HG03039 (cell line): ENCODE measurements at regions not wholly inside any gene's neighbourhood (a gene's known extent, or its start where the extent isn't known, plus 50 kb on each side); places are given as distances from the start of the nearest gene placed in this dataset.

Experiments used
- ATAC-seq: cut with Tn5 transposase; IDR thresholded peaks from one replicate; pipeline ENCODE4 v1.9.1; 2021; ENCODE audit warnings: mild to moderate bottlenecking, moderate library complexity; ENCODE audit not compliant: unreplicated experiment

DNA sequence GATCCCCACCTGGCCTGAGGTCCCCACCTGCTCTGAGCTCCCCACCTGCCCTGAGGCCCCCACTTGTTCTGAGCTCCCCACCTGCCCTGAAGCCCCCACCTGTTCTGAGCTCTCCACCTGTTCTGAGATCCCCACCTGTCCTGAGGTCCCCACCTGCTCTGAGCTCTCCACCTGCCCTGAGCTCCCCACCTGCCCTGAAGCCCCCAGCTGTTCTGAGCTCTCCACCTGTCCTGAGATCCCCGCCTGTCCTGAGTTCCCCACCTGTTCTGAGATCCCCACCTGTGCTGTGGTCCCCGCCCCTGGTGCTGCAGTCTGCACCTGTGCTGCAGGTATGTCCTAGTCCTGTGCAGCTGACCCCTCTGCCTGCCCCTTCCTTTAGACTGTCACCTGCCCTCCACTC is 561.6 kb downstream of the TCERG1L start:
- no peak for ATAC-seq

GRCh38 chr10:130750441-130750840 is 561.1 kb downstream of the TCERG1L start:
- no peak for ATAC-seq

DNA sequence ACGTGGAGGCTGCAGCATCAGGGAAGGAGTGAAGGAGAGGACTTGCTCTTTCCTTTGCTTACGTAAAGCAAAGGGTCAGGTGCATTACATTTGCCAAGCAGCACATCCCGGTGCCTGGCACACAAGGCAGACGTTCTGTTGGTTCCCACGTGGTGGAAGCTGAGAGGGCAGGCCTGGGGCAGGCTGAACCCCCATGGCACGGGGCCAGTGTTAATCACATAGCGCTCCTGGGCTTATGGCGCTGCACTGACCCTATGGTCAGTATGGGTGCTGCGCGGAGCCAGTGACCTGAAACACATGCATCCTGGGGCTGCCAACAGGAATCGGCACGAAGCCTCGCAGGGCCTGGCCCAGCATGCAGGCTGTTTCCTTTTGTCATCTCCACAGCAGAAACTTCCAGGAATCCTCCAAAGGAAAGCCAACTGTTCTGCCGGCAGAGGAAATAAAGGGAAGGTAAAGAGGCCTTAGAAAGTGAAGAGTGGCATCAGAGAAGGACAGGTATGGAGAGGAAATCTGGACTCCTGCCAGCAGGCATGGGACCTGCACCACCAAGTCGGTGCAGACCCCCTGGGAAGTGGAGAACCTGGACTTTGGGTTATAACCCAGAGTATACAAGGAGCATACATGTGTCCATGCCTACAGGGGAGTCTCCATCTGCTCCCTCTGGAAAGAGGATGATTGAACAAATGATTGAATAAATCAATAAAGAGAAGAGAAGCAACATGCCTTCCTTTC is 560.2 kb downstream of the TCERG1L start:
- no peak for ATAC-seq

DNA sequence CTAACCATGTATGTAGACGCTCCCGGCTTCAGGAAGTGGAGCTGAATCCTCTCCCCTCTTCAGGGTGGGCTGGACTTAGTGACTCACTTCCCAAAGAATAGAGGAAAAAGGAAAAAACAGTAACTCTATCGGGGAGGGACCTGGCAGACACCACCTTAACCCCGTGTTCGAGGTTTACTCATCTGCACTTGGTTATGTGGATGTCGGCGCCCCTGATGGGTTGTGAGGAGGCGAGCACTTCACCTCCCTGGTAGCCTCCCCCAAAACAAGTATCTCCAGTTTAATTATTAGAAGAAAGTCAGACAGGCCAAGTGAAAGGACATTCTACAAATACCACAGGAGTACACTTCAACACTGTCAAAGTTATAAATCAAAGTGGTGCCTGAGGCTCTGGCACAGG is 559.7 kb downstream of the TCERG1L start:
- no peak for ATAC-seq

DNA sequence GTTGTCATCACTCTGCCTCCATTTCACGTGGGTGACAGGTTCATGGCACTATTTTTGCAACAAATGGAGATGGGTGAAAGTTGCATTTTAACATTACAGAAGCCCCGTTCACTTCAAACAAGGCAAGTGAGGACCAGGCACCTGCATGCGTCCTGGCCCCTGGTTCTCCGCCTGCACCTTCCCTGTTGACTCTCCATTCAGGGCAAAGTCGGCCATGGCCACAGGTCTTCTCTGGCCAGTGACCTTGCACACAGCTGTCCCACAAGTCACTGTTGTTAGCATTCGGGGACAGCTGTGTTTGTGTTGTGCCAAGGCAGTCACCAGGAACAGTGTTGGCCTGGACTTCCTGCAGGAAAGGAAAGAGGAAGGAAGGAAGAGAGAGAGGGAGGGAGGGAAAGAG is 554.9 kb downstream of the TCERG1L start:
- ATAC-seq, result no peak

GRCh38 chr10:130757271-130757670 is 554.2 kb downstream of the TCERG1L start:
- ATAC-seq, result no peak

DNA sequence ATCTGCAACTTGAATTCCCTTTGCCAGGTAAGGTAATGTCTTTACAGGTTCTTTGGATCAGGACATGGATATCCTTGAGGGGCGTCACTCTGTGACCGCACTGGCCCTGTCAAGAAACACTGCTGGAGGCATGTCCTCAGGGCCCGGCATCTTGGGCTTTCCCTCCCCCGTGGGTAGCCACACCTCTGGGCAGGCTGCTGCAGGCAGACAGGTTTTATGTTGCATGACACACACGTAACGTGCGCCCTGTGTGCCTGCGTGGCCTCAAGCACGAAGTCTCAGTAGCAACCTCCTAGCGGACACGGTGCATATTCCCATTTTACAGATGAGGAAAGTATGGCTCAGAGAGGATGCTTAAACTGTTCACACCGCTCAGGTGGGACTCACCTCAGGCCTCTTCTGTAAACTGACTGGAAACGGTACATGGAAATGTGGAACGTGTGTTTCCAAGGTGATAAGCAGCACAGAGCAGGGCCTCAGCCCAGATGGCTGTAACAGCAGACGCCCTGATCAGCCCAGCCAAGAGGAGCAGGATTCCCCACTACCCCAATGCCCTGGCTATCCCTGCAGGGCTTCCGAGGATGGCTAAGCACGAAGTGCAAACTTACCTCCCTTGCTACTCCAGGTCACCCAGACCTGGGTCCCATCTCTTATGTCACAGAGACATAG is 553.6 kb downstream of the TCERG1L start:
- ATAC-seq, result no peak

GRCh38 chr10:130758529-130758928 is 553.0 kb downstream of the TCERG1L start:
- ATAC-seq, result no peak

GRCh38 chr10:130761032-130761575 is 550.4 kb downstream of the TCERG1L start:
- no peak for ATAC-seq

DNA sequence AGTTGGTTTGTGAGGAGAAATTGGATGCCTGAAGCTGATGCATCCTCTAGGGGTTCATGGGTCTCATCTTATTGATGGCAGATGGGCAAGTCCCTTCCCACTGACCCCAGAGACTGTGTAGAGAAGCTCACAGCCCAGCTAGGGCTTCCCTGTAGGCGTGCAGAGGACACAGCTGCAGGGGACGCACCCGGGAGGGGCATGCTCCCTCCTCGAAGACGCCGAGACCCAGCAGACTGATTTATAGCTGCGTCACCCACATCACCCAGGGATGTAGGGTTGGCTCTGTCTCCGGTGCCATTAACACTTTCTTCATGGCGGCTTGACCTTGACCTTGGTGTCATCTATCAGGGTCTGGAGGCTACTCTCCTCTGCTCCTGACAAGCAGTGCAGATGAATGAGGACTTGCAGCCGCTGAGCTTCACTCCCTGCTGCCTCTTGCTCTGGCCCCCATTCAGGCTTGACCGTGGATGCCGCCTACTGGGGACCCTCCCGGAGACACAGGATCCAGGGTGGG is 549.7 kb downstream of the TCERG1L start:
- no peak for ATAC-seq

GRCh38 chr10:130762491-130762890 is 549.0 kb downstream of the TCERG1L start:
- no peak for ATAC-seq

DNA sequence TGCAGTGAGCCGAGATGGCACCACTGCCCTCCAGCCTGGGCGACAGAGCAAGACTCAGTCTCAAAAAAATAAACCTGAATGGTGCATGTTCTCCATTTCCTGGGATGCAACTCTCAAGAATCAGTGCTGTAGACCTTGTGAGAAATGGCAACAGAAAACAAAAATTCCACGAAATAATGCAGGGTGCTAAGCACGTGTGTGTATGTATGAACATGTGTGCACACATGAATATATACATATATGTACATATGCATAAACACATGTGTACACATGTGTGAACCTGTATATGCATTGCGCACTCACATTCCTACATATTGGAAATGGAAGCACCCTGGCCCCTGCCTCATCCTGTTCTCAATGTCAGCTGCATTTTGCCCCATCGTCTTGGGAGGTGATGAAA is 548.5 kb downstream of the TCERG1L start:
- no peak for ATAC-seq

- ATAC-seq, result no peak
Measured at GRCh38 chr10:130763491-130763890, 548.0 kb downstream of the TCERG1L start.

DNA sequence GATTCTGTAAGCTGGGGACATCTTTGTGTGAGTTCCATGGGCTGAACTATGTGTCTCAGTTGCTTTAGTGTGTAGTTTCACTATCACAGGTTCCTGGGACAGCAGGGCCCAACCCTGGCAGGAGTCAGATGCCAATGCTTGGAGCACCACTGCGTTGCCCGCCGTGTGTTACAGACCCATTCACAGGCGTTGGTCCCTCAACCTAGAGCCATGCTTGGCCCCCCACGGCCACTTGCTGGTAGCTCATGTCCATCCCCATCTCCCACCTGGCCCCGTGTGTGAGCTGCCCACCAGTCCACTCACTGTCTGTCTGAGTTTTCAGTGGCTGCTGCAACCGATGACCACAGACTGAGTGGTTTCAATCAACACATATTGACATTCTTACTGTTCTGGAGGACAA is 546.9 kb downstream of the TCERG1L start:
- no peak for ATAC-seq

DNA sequence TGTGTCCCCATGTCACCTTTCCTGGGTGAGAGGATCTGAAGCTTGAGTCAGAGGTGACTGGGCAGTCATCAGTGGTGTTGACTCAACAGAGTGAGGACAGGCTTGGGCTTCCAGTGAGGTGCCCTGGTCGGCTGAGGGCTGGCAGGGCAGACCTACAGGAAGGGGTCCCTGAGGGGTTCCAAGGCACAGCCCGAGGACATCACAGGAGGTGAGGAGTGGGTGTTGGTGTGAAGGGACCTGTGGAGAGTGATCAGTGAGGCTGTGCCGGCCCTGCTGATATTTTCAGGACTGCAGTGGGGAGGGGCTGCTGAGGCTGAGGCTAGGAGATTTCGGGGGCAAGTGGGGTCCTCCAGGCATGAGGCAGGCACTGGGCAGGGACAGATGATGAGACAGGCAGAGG is 545.5 kb downstream of the TCERG1L start:
- ATAC-seq, result no peak

DNA sequence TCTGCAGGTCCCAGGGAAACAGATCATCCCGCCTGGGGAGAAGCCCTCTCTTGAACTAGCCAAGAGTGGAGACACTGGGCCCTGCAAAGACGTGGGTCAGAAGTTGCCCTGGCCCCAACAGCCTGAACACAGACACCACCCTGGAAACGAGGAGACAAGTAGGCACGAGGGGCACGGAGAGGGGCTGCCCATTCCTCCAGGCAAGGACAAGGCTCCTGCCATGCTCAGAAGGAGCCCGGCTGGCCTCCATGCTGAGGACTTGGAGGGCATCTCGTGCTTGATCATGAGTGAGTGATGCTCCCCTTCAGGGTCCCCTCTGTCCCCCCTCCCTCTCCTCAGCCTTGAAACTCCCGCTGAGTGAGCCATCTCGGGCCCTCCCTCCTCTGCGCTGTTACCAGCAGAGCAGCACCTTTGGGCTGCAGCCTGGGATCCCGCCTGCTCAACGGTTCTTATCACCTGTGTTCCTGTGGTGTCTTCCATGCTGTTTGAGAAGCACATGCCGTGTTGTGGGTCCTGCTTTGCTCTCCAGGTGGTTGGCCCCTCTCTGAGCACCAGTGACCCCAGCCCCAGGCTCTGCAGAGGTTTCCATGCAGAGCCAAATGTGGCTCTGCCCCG is 544.3 kb downstream of the TCERG1L start:
- ATAC-seq, result no peak

DNA sequence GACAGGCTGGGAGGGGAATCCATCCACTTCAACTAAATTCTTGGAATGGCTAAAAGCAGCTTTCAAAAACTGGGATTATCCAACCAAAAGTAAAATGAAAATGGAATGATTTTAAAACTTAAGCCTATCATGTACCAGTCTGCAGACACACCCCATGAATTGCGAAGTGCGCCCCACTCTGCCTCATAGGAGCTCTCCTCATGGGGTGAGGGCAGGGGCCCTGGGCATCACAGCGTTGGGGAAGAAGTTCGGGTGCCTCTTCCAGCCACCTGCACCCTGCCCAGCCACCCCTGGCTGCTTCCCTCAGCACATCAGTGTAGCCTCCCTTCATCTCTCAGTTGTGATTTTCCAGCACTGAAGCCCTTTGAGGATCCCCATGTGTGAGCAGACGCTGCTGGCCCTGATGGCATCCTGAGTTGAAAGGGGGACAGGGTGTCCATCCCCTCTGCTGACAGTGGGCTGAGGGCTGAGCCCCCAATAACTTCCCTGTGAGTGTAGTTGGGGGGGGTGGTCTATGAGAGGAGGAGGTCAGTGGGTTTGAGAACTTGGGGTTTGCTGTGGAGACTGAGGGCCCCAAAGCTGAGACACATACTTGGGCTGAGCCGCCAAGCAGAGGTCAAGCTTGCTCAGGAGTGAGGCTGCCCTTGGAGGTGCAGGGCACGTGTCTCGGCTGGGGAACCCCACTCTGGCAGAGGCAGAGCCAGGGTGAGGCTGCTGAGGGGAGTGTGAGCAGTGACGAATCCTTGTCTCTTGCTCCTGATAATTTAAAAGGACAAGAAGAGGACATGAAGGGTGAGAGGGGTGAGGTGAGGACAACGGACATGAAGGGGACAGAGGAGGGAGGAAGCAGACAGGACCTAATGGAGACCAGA is 542.1 kb downstream of the TCERG1L start:
- no peak for ATAC-seq

DNA sequence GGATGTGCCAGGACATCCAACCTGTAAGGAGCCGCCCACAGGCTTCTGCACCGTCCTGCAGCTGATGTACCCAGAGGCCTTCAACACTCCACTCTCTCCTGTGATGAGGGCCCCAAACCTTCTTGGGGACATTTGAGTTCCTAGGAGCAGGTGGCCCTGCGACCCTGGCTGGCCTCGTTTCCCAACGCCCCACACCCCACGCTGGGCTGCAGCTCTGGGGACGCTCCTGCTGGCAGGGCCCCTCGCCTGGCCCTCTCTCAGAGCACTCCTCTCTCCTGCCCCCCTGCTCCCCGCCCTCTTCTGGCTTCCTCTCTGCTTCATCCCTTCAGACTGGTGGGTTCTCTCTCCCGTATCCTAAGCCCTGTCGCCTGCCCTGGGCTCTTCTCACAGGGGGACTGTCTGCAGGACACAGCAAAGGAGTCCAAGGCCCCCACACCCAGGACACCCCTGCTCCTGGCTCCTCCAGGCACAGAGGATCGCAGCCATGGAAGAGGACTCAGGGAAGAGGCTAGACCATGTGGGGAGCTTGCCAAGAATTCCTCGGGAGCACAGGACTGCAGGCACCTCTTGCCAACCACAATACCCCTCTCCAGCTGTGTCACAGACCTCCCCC is 541.4 kb downstream of the TCERG1L start:
- ATAC-seq, result no peak

DNA sequence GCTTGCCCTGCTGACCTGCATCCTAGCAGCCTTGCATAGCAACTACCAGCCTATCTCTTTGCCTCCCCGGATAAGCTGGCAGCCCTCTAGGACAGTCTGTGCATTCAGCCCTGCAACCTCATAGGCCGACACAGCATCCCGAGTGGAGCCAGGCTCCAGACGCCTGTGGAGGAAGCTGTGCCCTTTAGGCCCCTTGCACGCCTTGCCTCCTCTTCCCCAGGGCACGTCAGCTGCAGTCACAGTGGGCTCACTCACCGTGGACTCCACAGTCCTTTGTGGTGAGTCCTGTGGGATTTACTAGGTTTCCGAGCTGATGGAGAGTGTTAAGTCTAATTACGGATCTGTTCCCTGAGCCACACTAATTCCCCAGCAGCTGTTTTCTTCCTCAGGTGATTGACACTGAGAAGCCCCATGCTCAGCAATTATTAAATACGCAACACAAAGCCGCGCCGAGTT is 540.0 kb downstream of the TCERG1L start:
- no peak for ATAC-seq

- ATAC-seq, result no peak
Measured at GRCh38 chr10:130772056-130772455, 539.5 kb downstream of the TCERG1L start.
